Mesenchymal stem cell (in vitro differentiated cells and primary cell): ENCODE measurements at regions not wholly inside any gene's neighbourhood (a gene's known extent, or its start where the extent isn't known, plus 50 kb on each side); places are given as distances from the start of the nearest gene placed in this dataset.

ENCODE experiments used
- DNase-seq: peaks from one replicate; pipeline ENCODE4 v3.0.0-alpha.2; 2013
- H2AFZ ChIP-seq: one replicate; pipeline ENCODE4 v1.6.1; 2013; ENCODE audit warnings: low read depth, mild to moderate bottlenecking, control low read depth, inconsistent platforms, low read length, moderate library complexity
- H2AK5ac ChIP-seq: 2 replicates; pipeline ENCODE4 v1.6.1; 2013; ENCODE audit warnings: low read length, moderate library complexity, mild to moderate bottlenecking, inconsistent platforms; ENCODE audit not compliant: severe bottlenecking
- H2BK120ac ChIP-seq: one replicate; pipeline ENCODE4 v1.6.1; 2013; ENCODE audit warnings: low read depth, mild to moderate bottlenecking, inconsistent platforms, low read length, moderate library complexity
- H2BK12ac ChIP-seq, 2 experiments: one replicate each; pipeline ENCODE4 v1.6.1; 2013; ENCODE audit warnings: inconsistent platforms in 2 of 2, low read length in 2 of 2, mild to moderate bottlenecking in 2 of 2, moderate library complexity in 2 of 2, control low read depth in 1 of 2
- H2BK15ac ChIP-seq: one replicate; pipeline ENCODE4 v1.6.1; 2013; ENCODE audit warnings: mild to moderate bottlenecking, low read depth, inconsistent platforms; ENCODE audit not compliant: poor library complexity, severe bottlenecking
- H2BK5ac ChIP-seq: 2 replicates; pipeline ENCODE4 v1.6.1; 2013; ENCODE audit warnings: low read depth, mild to moderate bottlenecking, low read length, control low read depth, inconsistent platforms; ENCODE audit not compliant: poor library complexity, severe bottlenecking
- H3K14ac ChIP-seq, 2 experiments: one replicate each; pipeline ENCODE4 v1.6.1; 2013; ENCODE audit warnings: inconsistent platforms in 2 of 2, low read length in 2 of 2, control low read depth in 1 of 2, mild to moderate bottlenecking in 1 of 2, moderate library complexity in 1 of 2
- H3K18ac ChIP-seq, 2 experiments: one replicate each; pipeline ENCODE4 v1.6.1; 2013; ENCODE audit warnings: inconsistent platforms in 2 of 2, low read length in 2 of 2, control low read depth in 1 of 2, low read depth in 1 of 2, mild to moderate bottlenecking in 1 of 2
- H3K23ac ChIP-seq, 2 experiments: one replicate each; pipeline ENCODE4 v1.6.1; 2013; ENCODE audit warnings: inconsistent platforms in 2 of 2, low read length in 2 of 2, mild to moderate bottlenecking in 2 of 2, moderate library complexity in 2 of 2, control low read depth in 1 of 2
- H3K27ac ChIP-seq: 2 replicates; pipeline ENCODE4 v1.5.1; 2013; ENCODE audit warnings: mild to moderate bottlenecking, moderate library complexity, low read length, control low read depth, inconsistent platforms; ENCODE audit not compliant: poor library complexity, severe bottlenecking
- H3K27me3 ChIP-seq, 2 experiments: 2 replicates each; pipeline versions ENCODE4 v1.6.1 to v1.7.0; 2013; ENCODE audit warnings: low read length in 2 of 2, mild to moderate bottlenecking in 2 of 2, moderate library complexity in 2 of 2, control low read depth in 1 of 2, inconsistent platforms in 1 of 2; ENCODE audit not compliant: control insufficient read depth in 1 of 2, insufficient read depth in 1 of 2
- H3K36me3 ChIP-seq, 2 experiments: 2 replicates each; pipeline versions ENCODE4 v1.6.1 to v1.7.0; 2013; ENCODE audit warnings: low read length in 2 of 2, control low read depth in 1 of 2, inconsistent platforms in 1 of 2, low read depth in 1 of 2, mild to moderate bottlenecking in 1 of 2; ENCODE audit not compliant: insufficient read depth in 2 of 2, control insufficient read depth in 1 of 2
- H3K4ac ChIP-seq, 2 experiments: one replicate each; pipeline ENCODE4 v1.6.1; 2013; ENCODE audit warnings: inconsistent platforms in 2 of 2, low read length in 2 of 2, mild to moderate bottlenecking in 2 of 2, moderate library complexity in 2 of 2, control low read depth in 1 of 2, low read depth in 1 of 2
- H3K4me1 ChIP-seq: 2 replicates; pipeline ENCODE4 v1.6.1; 2013; ENCODE audit warnings: low read depth, low read length, control low read depth; ENCODE audit not compliant: control insufficient read depth, insufficient read depth
- H3K4me2 ChIP-seq: 2 replicates; pipeline ENCODE4 v1.6.1; 2013; ENCODE audit warnings: low read length, mild to moderate bottlenecking, inconsistent platforms; ENCODE audit not compliant: poor library complexity, severe bottlenecking
- H3K4me3 ChIP-seq, 2 experiments: 2 replicates each; pipeline versions ENCODE4 v1.5.1 to v1.7.0; 2013; ENCODE audit warnings: low read length in 2 of 2, mild to moderate bottlenecking in 2 of 2, control low read depth in 1 of 2, low read depth in 1 of 2; ENCODE audit not compliant: insufficient read depth in 1 of 2
- H3K79me1 ChIP-seq: replicated peaks from 2 replicates; pipeline ENCODE4 v1.6.1; 2013; ENCODE audit warnings: mild to moderate bottlenecking, control low read depth, low read length, inconsistent platforms; ENCODE audit not compliant: poor library complexity, severe bottlenecking
- H3K9ac ChIP-seq: 2 replicates; pipeline ENCODE4 v1.7.0; 2013; ENCODE audit warnings: mild to moderate bottlenecking, low read length, moderate library complexity
- H3K9me3 ChIP-seq: 2 replicates; pipeline ENCODE4 v1.7.0; 2013; ENCODE audit warnings: mild to moderate bottlenecking, low read length; ENCODE audit not compliant: control insufficient read depth
- H4K8ac ChIP-seq: one replicate; pipeline ENCODE4 v1.6.1; 2013; ENCODE audit warnings: inconsistent platforms, mild to moderate bottlenecking, low read length, moderate library complexity
- H4K91ac ChIP-seq: one replicate; pipeline ENCODE4 v1.6.1; 2013; ENCODE audit warnings: mild to moderate bottlenecking, low read length, inconsistent platforms
- whole genome bisulfite sequencing: methylation state at CpG from one replicate; pipeline ENCODE4 v1.1.7; 2013; ENCODE audit warnings: mixed read lengths; 5-methylcytosine and 5-hydroxymethylcytosine counted together

DNA sequence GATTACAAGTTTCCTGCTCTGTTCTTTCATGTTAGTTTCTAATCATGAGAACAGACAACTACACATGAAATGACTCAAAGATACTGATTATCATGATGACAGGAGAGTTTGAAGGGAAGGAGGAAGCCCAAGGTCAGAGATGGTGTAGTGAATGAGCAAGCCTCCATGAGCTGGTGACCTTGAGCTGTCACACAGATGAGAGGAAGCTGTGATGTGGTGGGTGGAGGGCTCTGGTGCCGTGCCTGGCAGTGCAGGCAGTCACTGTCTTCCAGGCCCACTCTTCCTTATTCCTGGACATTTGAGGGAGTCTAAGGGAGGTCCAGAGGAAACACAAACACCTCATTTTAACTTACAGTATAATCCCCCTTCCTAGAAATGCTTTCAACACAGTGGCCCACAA, 133.4 kb upstream of the ROPN1 start:
- no peaks in the 10 kb centered on the region for H3K9me3 ChIP-seq
- no peak overlapping the region for H3K27ac ChIP-seq
- H3K9ac ChIP-seq: no peak overlapping the region
- no peaks in the 10 kb centered on the region for H3K36me3 ChIP-seq
- peaks cover 12% of the 10 kb centered on the region for H3K79me1 ChIP-seq
- no peak overlapping the region for H4K8ac ChIP-seq
- WGBS: no CpG with 5 or more reads among the region's 1 CpG
- no peak overlapping the region for H4K91ac ChIP-seq
- H3K4me1 ChIP-seq: no peaks in the 10 kb centered on the region
- no peak overlapping the region for H2AFZ ChIP-seq
- H2BK120ac ChIP-seq: no peak overlapping the region
- H3K14ac ChIP-seq: no peak overlapping the region
- no peak overlapping the region for H3K23ac ChIP-seq
- H3K18ac ChIP-seq: no peak overlapping the region
- no peak for DNase-seq
- no peak overlapping the region for H3K4ac ChIP-seq
- H2BK5ac ChIP-seq: no peak overlapping the region
- no peak overlapping the region for H2AK5ac ChIP-seq
- H3K4me3 ChIP-seq: no peak overlapping the region
- no peak overlapping the region for H3K4me2 ChIP-seq
- H2BK12ac ChIP-seq: no peak overlapping the region
- H2BK15ac ChIP-seq: no peak overlapping the region
- H3K27me3 ChIP-seq: no peaks in the 10 kb centered on the region

GRCh38 chr3:124126436-124127023, 134.6 kb upstream of the ROPN1 start:
- Histone ChIP-seq H2BK15ac (no peak overlapping the region), H2BK5ac (no peak overlapping the region), H3K36me3 (no peaks in the 10 kb centered on the region), H3K27me3 (no peaks in the 10 kb centered on the region), H2AFZ (no peak overlapping the region), H3K4me3 (no peak overlapping the region), H3K4me2 (no peak overlapping the region), H3K18ac (no peak overlapping the region), H3K4ac (no peak overlapping the region), H2BK12ac (no peak overlapping the region), H2BK120ac (no peak overlapping the region), H3K14ac (no peak overlapping the region), H3K79me1 (peaks cover 12% of the 10 kb centered on the region), H3K27ac (no peak overlapping the region), H3K4me1 (no peaks in the 10 kb centered on the region), H2AK5ac (no peak overlapping the region), H3K9ac (no peak overlapping the region), H3K23ac (no peak overlapping the region), H4K8ac (no peak overlapping the region), H3K9me3 (no peaks in the 10 kb centered on the region), H4K91ac (no peak overlapping the region)
- no peak for DNase-seq
- WGBS: no CpG with 5 or more reads among the region's 1 CpG

GRCh38 chr3:124131158-124131557, 139.2 kb upstream of the ROPN1 start:
- Histone ChIP-seq H3K4me2 (no peak overlapping the region), H2AK5ac (no peak overlapping the region), H3K18ac (no peak overlapping the region), H2BK120ac (no peak overlapping the region), H3K4me1 (peaks cover 2% of the 10 kb centered on the region), H3K27ac (no peak overlapping the region), H3K36me3 (no peaks in the 10 kb centered on the region), H2AFZ (no peak overlapping the region), H3K4me3 (no peak overlapping the region), H3K14ac (no peak overlapping the region), H3K4ac (no peak overlapping the region), H4K91ac (no peak overlapping the region), H2BK15ac (no peak overlapping the region), H2BK12ac (no peak overlapping the region), H2BK5ac (no peak overlapping the region), H3K9me3 (no peaks in the 10 kb centered on the region), H3K23ac (no peak overlapping the region), H3K9ac (no peak overlapping the region), H4K8ac (no peak overlapping the region), H3K27me3 (no peaks in the 10 kb centered on the region), H3K79me1 (peaks cover 12% of the 10 kb centered on the region)
- DNase-seq: no peak

DNA sequence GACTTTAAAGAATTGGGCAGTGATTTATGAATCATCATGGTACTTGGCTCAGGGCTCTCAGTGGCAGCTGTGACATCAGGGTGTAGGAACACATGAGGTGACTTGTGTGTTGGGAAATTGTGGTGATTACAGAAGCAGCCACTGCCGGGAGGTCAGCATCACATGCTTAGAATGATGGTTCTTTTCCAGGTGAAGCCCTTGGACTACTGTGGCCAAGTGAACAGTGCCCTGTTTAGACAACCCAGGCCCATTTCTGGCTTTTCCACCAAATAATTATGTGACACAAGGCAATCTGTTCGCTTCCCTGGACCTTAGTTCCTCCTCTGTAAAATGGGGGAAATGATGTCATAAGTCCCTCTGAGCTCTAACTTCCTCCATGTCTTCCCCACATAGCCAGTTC, 139.7 kb upstream of the ROPN1 start:
- Histone ChIP-seq H3K79me1 (peaks cover 14% of the 10 kb centered on the region), H2BK120ac (no peak overlapping the region), H3K4me3 (no peak overlapping the region), H3K9ac (no peak overlapping the region), H4K91ac (no peak overlapping the region), H3K4ac (no peak overlapping the region), H2BK5ac (no peak overlapping the region), H3K18ac (no peak overlapping the region), H3K27me3 (no peaks in the 10 kb centered on the region), H3K23ac (no peak overlapping the region), H3K36me3 (no peaks in the 10 kb centered on the region), H3K4me2 (no peak overlapping the region), H3K9me3 (no peaks in the 10 kb centered on the region), H2BK12ac (no peak overlapping the region), H2AK5ac (no peak overlapping the region), H3K27ac (no peak overlapping the region), H3K4me1 (peaks cover 2% of the 10 kb centered on the region), H2AFZ (no peak overlapping the region), H3K14ac (no peak overlapping the region), H4K8ac (no peak overlapping the region), H2BK15ac (no peak overlapping the region)
- DNase-seq: no peak
- 59% methylated on average over 2 of the region's 2 CpGs for WGBS
